Fibroblast of skin of right quadriceps (primary cell): ENCODE measurements at regions not wholly inside any gene's neighbourhood (a gene's known extent, or its start where the extent isn't known, plus 50 kb on each side); places are given as distances from the start of the nearest gene placed in this dataset.

Experiments
- DNase-seq: peaks from one replicate; pipeline ENCODE4 v3.0.0-alpha.2; 2013

DNA sequence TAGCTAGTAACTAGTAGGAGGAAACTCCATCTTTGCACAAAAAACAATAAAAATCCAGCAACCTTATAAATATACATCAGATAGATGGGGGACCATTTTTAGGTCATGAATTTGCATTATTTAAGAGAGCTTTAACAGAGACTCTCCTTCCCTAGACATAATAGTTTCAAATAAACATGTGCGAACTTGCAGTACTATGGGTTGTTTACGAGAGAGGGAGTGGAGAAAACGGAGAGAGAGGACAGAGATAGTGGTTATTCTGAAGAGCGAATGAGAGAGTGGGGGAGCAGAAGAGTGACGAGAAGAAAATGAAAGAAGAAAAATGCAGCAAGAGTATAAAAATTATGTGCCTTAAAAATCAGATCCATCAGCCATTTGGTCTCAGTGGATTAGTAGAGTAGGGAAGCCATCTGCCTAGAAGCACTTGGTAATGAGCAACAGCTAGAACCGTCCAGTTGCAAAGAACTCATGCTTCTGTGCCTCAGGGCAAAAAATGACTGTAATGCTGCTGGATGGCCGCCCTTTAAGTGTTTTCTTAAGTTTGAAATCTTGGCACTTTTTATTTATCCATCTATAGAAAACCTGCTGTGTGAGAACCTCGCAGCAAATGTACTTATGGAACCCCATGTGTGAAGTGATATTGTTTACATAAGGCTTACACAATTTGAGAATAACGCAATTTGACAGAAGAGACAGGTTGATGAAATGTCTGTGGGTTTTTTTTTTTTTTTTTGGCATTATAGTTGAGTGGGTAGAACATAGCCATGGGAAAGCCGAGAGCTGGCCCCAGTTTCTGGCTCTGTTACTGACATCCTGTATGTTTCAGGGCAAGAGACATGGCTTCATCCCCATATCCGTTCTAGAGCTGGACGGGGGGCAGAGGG, 95.6 kb upstream of the ZNF608 start:
- DNase-seq = no peak

DNA sequence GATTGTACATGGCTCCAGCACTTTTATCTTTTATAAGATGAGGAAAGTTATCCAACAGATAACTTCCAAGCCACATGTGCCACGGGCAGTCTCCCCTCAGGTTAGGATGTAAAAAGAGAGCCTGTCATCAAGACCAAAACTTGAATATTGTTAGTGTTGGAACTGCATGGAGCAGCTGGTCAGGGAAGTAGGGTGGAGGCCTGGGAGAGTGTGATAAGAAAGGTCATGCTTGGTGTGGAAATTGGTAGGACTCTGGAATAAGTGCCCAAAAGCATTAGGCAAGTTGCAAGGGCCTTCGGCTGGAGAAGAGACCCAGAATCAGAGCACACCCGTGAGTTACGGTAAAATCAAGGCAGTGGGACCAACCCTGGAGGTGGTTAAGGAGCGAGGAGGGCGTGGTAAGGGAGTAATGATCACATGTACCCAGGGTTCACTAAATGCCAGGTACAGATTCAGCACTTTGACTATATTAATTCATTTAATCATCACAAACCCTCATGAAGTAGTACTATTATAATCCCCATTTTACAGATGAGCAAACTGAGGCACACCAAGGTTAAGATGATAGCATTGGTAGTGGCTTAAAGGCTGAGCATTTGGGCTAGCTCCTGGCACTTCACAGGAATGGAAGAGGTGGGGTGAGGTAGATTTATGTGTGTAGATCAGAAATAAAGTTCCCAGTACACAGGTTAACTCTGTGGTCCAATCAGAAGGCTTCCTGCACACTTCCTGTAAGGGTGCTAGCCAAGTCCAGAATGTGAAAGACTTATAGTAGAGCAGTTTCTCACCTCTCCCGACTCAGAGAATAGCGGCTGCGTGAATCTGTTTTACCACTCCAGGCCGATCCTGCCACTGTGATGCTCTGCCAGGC, 96.5 kb upstream of the ZNF608 start:
- DNase-seq = no peak

DNA sequence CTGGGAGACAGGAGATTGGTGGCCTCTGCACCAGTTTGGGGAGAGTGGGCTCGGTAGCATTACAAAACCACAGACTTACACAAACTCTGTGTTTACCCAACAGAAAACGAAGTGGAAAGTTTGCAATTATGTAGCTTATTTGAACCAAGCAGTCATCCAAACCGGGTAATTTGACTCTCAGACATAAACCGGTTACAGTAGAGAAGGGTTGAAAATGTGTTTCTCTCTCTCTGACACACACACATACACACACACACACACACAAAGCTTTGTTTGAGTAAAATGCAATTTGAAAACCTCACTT, 97.1 kb upstream of the ZNF608 start:
- no peak for DNase-seq

DNA sequence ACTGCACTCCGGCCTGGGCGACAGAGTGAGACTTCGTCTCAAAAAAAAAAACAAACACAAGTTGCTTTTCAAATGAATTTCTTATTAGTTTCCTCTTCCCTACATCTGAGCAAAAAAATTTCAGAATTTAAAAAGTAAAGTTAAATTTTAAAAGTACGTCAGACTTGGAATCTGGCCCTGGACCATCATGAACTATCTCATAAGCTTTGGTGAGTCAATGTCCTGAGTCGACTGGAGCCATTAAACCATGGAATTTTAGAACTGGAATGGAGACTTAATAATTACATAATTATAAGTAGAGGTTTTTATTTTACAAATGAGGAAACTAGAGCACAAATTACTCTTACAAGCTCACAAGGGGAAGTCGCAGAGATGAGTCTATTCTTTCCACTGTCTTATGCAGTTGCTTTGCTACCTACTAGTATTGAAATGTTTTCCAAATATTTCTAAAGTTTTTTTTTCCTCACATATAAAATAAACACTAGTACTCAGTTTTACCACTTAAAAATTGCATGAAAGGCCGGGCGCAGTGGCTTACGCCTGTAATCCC, 98.0 kb upstream of the ZNF608 start:
- DNase-seq = no peak

DNA sequence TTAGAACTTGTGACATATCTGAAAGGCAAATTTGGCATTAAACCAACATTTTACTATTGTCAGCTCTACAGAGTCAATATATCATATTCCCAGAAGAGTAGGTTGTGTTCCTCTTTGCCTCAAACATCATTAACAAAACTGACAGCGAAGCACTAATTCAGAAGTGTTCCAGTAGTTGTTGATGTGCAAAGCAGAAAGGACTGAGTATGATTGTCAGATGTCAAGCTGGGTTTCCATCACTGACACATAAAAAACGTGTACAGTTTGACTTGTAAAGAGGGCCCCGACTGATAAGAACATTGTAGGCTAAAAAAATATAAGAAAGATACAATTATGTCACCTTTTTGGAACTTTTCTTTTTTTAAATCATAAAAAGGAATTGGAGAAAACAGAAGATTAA, 101.5 kb upstream of the ZNF608 start:
- no peak for DNase-seq

DNA sequence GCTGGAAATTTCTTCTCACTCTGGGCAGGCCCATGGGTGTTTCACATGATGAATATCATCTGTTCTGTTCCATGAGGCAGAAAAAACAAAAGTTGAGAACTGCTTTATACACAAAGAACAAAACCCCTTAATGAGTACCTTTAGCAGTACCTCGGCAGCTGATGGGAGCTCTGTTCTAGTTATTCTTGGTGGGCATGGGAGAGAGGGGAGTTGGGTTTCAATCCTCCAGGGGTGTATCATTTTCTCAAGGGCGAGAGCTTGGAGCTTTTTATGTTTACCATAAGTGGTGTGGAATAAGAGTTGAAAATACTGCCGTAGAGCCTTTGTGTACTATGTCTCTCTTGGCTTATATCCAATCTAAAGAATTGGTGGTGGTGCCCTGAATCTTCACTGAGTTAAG, 103.3 kb upstream of the ZNF608 start:
- no peak for DNase-seq

DNA sequence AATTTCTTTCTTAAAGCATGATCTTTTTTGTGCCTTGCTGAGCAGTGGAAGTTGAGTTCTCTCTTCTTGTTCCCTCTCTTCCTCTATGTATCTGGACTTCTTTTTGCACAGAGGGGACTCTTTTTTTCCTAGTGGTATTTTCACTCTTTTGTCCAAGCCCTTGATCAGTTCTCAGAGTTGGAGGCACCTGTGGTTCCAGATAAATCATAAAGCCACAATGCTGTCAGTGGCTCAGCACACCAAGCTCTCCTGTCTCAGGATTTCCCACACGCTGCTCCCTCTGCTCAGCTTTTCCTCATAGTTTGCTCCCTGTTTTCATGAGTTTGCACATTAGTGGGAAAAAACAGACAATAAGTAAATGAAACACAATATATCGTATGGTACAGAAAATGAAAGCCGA, 110.3 kb upstream of the ZNF608 start:
- DNase-seq = no peak

DNA sequence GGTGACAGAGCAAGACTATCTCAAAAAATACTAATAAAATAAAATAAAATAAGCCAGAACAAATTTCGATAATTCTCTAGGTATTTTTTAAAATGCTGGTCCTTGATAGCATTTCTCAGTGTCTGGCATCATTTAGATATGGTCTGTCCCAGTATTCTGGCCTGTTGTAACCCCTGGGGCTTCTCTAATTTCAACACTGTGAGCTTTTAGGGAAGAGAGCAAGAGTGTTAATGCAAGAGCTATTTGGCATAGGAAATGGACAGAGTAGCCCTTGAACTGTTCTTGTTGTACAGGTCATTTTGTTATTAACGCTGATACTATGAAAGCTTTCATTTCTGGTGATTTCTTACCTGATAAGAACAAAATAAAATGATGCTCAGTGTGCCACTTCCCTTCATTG, 112.2 kb upstream of the ZNF608 start:
- no peak for DNase-seq

DNA sequence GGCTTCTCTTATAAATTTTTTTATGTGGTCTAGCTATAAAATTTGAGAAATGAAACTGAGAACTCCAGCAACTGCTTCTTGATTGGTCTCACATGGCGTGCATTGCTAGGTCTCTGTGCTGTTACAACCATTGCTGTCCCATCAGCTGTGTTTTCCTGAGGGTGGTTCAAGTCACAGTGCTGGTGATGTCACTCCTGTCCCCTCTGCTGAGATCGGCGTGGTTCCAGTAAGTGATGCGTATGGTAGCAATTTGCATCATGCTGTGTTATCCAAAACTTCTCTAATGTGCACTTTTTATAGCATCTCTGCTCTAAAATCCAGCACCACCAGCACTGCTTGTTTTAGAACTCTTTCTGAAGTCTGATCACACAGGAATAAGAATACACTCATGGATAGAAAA, 112.6 kb upstream of the ZNF608 start:
- peak; percentile 42 for DNase-seq

DNA sequence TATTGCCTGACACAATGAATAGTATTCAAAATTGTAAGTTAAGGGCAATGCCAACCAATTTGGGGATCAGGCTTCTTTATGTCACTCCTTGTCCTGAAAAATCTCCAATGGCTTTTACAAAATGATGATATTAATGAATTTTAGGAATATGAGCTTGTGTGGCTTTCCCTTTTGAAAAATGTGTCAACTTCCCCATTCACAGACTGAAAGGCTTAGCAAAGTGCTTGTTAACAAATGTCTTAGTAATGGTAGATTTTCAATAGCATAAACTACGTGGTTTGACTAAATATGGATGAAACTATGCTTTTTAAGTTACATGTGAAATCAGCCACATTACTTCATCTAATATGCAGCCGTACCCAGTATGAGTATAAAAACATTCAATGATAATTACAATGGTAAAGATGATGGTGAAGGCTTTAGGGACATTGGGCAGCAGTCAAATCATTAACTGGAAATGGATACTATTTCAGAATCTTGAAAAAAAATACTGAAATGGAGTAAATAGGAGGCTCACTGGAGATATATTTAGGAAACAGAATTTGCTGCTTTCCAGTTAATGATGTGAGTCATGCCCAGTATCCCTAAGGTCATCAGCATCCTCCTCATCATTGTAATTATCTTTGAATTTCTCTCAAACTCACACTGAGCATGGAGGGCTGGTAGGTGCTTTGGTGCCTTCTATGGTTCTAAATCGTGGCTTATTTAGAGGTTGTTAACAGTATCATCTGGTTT, 113.3 kb upstream of the ZNF608 start:
- DNase-seq = no peak

DNA sequence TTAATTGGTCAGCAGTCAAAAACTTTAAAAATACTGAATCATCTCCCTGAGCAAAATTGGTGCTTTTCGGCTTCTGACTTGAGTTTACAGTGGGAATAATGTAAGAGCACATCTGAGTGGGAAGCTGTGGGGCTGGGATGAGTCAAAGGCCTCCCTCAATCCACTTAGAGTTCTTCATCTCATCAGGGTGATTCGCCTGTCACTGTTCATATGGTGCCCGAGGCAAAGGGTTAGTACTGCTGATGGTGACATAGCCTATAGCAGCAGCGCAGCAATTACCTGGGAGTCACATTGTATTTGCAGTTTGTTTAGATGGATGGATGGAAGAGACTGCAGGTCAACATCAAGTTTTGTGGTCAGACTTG, 113.8 kb upstream of the ZNF608 start:
- DNase-seq = peak; percentile 19

DNA sequence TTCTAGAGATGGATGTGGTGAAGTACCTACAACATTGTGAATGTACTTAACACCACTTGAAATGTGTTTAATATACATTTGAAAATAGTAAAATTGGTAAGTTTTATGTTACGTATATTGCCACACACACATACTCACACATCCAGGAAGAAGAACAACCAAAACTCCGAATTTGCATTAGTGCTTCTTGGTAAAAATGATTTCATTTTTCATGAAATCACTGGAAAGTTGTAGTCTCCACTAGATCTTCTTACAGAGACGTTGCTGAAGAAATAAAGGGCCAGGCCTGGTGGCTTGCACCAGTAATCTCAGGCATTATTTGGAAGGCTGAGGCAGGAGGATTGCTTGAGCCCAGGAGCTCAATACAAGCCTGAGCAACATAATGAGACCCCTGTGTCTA, 118.6 kb upstream of the ZNF608 start:
- DNase-seq = no peak

DNA sequence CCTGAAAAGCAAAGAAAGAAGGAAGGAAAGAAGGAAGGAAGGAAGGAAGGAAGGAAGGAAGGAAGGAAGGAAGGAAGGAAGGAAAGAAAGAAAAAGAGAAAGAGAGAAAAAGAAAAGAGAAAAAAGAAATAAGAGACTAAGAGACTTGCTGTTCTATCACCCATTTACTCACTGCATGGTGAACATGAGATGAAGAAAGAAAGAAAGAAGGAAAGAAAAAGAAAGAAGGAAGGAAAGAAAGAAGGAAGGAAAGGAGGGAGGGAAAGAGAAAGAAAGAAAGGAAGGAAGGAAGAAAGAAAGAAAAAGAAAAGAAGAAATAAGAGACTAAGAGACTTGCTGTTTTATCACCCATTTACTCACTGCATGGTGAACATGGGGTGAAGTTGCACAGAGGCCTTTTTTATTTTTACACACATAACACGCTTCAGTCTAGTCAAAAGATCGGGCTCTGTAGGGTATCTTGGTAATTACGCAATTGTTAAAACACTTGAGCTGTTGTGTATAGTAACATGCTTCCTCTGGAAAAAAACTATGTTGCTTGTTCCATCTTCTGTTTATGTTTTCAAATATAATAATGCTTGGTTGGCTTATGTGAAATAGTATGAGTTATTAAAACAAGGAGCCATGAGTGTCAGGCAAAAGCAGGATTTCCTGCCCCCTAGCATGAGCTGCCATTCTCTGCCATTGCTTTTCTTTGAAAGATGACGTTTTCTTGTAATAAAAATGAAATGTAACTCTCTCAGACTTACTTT, 119.3 kb upstream of the ZNF608 start:
- DNase-seq = no peak

DNA sequence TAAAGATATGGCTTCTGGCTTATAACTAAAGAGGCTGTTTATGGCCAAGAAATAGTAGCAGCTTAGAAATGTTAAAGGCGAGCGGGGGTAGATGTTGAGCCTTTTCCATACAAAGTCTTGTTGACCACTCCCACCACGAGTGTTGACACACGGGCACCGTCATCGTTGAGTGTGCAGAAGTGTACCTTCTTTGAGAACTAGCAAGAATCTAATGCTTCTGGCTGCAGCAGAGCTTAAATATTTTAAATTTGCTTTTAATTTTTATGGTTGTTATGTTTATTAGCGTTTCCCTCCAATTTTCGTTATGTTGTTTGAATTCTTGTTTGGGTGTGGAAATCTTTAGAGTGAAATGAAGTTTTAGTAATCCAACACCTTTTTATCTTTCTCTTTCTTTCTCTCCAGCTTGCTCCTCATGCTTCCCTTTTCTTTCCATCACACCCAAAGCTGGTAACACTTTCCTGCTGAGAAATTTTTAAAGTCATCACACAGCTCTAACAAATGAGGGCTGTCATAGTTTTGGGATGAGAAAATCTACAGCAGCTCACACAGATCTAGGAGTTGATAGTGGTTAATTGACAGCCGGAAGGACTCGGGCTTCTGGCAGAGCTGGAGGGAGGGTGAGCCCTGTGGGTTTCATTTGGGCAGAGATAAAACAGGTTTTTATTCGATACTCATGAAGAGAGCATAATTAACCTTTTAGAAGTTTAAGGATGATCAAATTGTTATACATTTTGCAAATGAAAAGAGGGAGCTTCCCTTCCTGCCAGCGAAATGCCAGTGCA, 120.1 kb upstream of the ZNF608 start:
- DNase-seq = peak; percentile 59

DNA sequence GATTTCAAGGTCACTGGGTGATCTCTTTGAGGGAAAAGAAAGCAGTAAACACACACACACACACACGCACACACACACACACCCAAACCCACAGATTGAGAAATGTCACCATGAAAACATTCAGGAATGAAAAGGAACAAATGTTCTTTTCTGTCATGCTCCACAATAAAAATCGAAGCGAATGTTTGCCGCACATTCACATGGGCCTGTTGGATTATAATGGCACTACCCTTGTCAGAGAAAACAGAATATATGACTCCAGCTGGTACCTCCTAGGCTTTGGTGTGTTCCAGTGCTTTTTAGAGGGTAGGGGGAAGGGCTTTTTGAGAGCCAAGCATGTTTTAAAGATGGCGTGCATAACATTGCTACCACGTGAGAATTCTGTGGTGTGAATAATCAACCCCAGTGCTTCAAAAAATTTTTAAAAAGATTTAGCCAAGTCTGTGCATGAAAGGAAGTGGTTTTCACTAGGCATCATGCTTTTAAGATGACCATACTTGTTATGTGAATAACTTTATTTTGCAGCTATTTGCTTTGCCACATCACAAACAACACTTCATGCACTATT, 120.8 kb upstream of the ZNF608 start:
- peak; percentile 94 for DNase-seq

DNA sequence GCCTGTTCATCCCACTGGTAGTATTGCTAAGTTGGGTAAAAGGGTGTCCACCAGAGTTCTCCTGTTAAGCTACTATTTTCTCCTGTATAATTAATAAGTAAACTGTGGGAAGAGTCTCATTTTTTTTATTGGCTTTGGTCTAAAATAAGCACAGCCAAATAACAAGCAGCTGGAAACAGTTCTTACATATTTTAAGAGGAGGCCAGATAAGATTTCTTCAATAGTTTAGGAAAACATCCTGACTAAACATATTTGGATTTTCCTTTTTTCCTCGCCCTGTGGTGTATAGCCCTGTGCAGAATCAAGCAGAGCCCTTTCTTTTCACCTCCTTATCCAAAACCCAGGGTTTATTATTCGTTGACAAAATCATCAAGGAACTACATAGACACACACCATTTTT, 122.2 kb upstream of the ZNF608 start:
- DNase-seq = no peak

DNA sequence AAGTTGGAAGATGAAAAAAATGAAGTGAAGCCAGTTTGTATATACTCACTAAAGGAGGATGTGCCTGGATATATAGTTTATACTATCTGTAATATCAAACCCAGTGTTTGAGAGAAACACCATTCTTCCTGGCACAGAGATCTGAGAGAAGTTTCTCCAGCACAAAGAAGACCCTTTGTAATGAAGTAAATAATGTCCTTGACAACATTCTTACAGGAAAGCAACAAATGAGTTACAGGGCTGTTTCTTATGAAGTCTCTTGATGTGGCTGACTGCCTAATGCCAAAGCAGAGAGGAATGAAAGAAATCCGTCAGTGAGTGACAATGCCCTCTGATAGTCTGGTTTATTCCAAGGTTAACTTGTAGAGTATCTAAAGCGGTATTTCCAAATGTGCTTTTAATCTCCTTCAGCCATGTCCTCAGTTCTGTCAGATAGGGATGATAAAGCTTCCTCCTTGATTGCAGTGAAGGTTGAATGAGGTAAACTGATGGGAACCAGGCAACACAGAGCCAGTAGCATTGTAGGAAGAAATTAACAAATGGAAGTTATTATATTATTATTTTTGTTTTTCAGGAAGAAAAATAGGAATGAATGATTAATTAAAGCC, 123.1 kb upstream of the ZNF608 start:
- DNase-seq = no peak

DNA sequence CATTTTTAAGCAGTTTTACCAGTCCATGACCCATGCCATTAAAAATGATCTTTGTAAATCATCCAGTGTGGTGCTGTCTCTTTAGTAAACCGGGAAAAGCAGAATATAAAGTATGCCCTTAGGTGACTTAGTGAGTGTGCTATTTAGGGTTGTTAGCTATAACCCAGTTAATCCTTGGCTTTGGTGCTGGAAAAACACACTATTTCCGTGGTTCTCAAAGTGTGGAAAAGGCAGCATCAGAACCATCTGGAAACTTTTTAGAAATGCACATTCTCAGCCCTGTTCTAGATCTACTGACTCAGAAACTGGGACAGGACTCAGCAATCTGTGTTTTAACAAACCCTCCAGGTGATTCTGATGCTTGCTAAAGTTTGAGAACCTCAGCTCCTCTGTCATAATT, 123.6 kb upstream of the ZNF608 start:
- DNase-seq = no peak

DNA sequence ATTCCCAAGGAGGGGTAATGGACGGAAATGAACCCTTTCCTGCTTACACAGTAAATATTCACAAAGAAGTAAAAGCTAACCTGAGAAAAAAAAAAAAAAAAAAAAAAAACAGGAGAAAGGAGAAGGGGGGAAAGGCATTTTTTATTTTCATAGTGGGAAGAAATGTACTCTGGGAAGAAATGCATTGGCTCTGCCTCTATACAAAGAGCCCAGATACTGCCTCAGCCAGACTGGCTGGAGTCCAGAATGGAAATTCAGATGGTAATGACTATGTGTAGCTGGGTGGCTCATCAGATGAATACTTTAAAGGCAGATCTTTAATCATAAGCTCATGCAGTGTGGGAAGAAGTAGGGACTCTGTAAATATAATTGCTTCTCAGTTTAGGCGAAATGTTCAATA, 124.9 kb upstream of the ZNF608 start:
- DNase-seq = peak; percentile 82

DNA sequence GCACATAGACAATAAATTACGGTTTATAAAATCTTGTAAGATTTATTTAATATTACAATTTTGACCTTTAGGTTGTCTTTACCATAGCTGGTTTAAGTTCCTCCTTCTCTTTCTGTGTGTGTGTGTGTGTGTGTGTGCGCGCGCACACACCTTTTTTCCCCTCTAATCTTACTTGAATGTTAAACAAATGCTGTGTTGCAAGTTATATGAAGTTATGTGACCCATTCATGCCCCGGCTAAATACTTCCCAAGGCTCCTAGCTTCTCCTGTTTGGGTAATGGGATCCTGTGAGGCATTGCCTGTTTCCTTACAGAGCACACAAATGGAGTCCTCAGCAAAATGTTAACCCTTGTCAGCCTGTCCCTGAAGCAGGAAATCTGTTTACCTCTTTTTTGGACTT, 125.6 kb upstream of the ZNF608 start:
- DNase-seq = no peak

DNA sequence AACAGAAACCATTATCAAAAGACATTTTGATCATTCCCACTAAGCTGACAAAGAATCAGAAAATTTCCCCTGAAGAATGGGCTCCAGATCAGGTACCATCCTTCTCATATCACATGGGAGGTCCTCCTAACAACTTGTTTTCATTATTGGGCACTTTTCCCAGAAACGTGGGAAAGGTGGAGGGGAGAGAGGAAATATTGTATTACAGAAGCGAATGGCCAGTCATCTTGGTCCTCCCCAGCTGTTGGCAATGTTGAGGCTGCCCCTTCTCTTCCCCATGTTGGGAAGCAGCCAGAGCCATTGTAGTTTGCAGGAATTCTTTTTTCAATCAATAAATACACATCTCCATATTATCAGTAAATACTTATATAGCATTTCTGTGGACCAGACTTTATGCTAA, 126.2 kb upstream of the ZNF608 start:
- DNase-seq = no peak
